Chondrocyte (in vitro differentiated cells): ENCODE measurements at regions not wholly inside any gene's neighbourhood (a gene's known extent, or its start where the extent isn't known, plus 50 kb on each side); places are given as distances from the start of the nearest gene placed in this dataset.

ENCODE experiments used
- DNase-seq: peaks from one replicate; pipeline ENCODE4 v3.0.0; 2021; ENCODE audit warnings: mixed read lengths, low spot score
- H3K27ac Mint-ChIP-seq: one replicate; pipeline ENCODE4 v1.8.0; 2021; ENCODE audit warnings: mild to moderate bottlenecking, moderate library complexity, mixed read lengths; ENCODE audit not compliant: unreplicated experiment
- H3K27me3 Mint-ChIP-seq: 2 replicates; pipeline ENCODE4 v1.8.0; 2021; ENCODE audit warnings: low read depth, mixed read lengths
- H3K36me3 Mint-ChIP-seq: 2 replicates; pipeline ENCODE4 v1.8.0; 2021; ENCODE audit warnings: low read depth, mixed read lengths
- H3K4me1 Mint-ChIP-seq: 2 replicates; pipeline ENCODE4 v1.8.0; 2021; ENCODE audit warnings: low read depth, mild to moderate bottlenecking, mixed read lengths
- H3K4me3 Mint-ChIP-seq: one replicate; pipeline ENCODE4 v1.8.0; 2021; ENCODE audit warnings: mild to moderate bottlenecking, moderate library complexity, mixed read lengths; ENCODE audit not compliant: unreplicated experiment
- H3K9me3 Mint-ChIP-seq: 2 replicates; pipeline ENCODE4 v1.8.0; 2021; ENCODE audit warnings: low read depth, mixed read lengths
- TF ChIP-seq, protein P1 (sequence below): fragments of 200-600 bp; sonication (generic); IDR thresholded peaks from 2 replicates; pipeline ENCODE4 v1.5.0; 2021; ENCODE audit warnings: antibody characterized with exemption, mild to moderate bottlenecking, moderate library complexity

DNA sequence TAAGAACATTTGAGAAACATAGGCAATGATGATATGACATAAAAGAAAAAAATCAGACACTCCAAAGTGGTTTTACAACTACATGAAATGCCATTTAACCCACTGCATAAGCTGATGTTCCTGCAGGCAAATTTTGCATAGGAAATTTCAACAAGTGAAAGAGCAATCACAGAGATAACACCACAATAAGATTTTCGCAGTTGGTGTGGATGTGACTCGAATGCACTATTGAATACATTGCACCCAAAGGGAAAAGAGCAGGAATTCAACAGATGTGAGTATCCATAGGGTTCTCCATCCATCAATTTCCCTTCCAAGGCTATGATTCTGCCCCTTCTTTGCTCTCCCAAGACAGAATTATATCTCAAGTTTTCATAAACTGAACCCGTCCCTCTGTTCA, 456.1 kb downstream of the RAP2B start:
- Mint-ChIP-seq H3K4me3 (no peak overlapping the region), H3K36me3 (no peaks in the 10 kb centered on the region), H3K4me1 (peaks cover 11% of the 10 kb centered on the region), H3K27me3 (peaks cover 8% of the 10 kb centered on the region), H3K9me3 (peaks cover 12% of the 10 kb centered on the region), H3K27ac (no peak overlapping the region)
- TF ChIP-seq, protein P1, sequence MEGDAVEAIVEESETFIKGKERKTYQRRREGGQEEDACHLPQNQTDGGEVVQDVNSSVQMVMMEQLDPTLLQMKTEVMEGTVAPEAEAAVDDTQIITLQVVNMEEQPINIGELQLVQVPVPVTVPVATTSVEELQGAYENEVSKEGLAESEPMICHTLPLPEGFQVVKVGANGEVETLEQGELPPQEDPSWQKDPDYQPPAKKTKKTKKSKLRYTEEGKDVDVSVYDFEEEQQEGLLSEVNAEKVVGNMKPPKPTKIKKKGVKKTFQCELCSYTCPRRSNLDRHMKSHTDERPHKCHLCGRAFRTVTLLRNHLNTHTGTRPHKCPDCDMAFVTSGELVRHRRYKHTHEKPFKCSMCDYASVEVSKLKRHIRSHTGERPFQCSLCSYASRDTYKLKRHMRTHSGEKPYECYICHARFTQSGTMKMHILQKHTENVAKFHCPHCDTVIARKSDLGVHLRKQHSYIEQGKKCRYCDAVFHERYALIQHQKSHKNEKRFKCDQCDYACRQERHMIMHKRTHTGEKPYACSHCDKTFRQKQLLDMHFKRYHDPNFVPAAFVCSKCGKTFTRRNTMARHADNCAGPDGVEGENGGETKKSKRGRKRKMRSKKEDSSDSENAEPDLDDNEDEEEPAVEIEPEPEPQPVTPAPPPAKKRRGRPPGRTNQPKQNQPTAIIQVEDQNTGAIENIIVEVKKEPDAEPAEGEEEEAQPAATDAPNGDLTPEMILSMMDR, result no peak
- no peak for DNase-seq

GRCh38 chr3:153619268-153619667, 457.2 kb downstream of the RAP2B start:
- Mint-ChIP-seq H3K27ac (no peak overlapping the region), H3K36me3 (no peaks in the 10 kb centered on the region), H3K27me3 (peaks cover 14% of the 10 kb centered on the region), H3K4me3 (no peak overlapping the region), H3K4me1 (peaks cover 5% of the 10 kb centered on the region), H3K9me3 (peaks cover 12% of the 10 kb centered on the region)
- TF ChIP-seq, protein P1, result no peak
- DNase-seq, result no peak

GRCh38 chr3:153621953-153622352, 459.9 kb downstream of the RAP2B start:
- peaks cover 9% of the 10 kb centered on the region for H3K9me3 Mint-ChIP-seq
- H3K4me1 Mint-ChIP-seq, result no peaks in the 10 kb centered on the region
- no peak overlapping the region for H3K4me3 Mint-ChIP-seq
- H3K36me3 Mint-ChIP-seq, result no peaks in the 10 kb centered on the region
- TF ChIP-seq, protein P1, result no peak
- no peak for DNase-seq
- no peak overlapping the region for H3K27ac Mint-ChIP-seq
- H3K27me3 Mint-ChIP-seq, result peaks cover 19% of the 10 kb centered on the region

DNA sequence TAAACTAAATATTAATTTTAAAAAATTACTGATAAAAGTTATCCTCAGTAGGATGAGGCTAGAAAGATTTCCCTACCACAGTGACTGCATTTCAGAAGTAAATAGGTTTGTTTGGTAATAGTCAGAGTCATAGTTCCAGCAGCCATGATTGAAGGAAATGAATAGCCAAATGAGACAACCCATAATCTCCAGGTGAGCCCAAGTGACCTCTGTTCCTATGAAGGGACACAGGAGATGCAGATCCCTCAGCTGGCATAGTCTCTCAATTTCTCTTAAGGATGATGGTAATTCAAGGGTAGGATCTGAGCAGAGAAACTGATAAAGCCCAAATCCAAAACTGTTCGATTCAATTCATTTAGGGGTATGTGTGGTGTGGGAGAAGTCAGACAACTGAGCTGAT, 461.8 kb downstream of the RAP2B start:
- DNase-seq, result no peak
- TF ChIP-seq, protein P1, result no peak
- no peaks in the 10 kb centered on the region for H3K4me1 Mint-ChIP-seq

GRCh38 chr3:153624310-153625030, 462.4 kb downstream of the RAP2B start:
- Mint-ChIP-seq H3K36me3 (no peaks in the 10 kb centered on the region), H3K4me1 (no peaks in the 10 kb centered on the region), H3K27ac (no peak overlapping the region), H3K9me3 (peaks cover 9% of the 10 kb centered on the region), H3K4me3 (no peak overlapping the region), H3K27me3 (peaks cover 22% of the 10 kb centered on the region)
- DNase-seq, result no peak
- TF ChIP-seq, protein P1, result no peak

More for the DNA sequence above, 461.8 kb downstream of the RAP2B start:
- Mint-ChIP-seq H3K9me3 (peaks cover 9% of the 10 kb centered on the region), H3K27ac (no peak overlapping the region), H3K36me3 (no peaks in the 10 kb centered on the region), H3K4me3 (no peak overlapping the region), H3K27me3 (peaks cover 19% of the 10 kb centered on the region)
